ENCODE measurements at regions not wholly inside any gene's neighbourhood (a gene's known extent, or its start where the extent isn't known, plus 50 kb on each side); places are given as distances from the start of the nearest gene placed in this dataset.

DNA sequence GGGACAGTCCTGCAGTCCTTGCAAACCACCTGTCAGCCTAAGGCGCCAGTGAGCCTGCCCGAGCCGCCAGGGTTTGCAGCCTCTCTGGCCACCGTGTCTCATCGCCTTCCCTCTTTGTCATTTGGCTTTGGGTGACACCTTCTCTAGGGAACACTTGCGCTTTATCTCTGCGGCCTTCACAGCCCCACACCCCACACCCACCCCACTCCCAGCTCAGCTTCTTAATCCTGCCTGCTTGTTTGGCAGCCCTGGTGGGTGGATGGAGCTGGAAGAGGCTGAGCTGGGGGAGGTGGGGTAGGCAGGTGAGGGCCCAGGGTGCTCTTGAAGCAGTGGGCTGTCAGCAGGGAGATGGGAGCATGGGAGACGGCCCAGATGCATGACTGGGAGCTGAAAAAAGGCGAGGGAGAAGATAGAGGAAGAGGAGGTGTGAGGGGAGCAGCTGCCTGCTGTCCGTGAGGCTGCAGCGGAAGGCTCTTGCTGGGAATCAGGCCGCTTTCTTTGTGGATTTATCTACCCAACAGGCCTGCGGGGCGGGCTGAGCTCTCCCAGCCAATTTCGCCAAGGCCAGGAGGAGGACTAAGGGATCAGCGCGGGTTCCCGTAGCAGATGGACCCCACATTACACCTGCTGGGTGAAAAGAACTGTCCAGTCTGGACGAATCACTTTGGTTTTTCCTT, 97.5 kb upstream of the STOX2 start:
- no peak overlapping the region for H3K27ac ChIP-seq (ENCODE audit: insufficient read depth, low read depth, low read length)
- ChIA-PET CTCF (no interaction called here), POLR2A (no interaction called here)
- H3K36me3 ChIP-seq (ENCODE audit: control insufficient read depth in 2 of 2, extremely low read depth in 1 of 2, insufficient read depth in 2 of 2, low read length in 2 of 2): no peaks in the 10 kb centered on the region
- no TSS peak for BruUV-seq (replicated peaks)
- no peaks in the 10 kb centered on the region for H3K4me1 ChIP-seq (ENCODE audit: control insufficient read depth, extremely low read depth, insufficient read depth, low read length)
- no peaks in the 10 kb centered on the region for H3K27me3 ChIP-seq (ENCODE audit: control insufficient read depth in 2 of 2, insufficient read depth in 2 of 2, low read length in 2 of 2)
- H3K4me2 ChIP-seq (ENCODE audit: insufficient read depth, low read length): no peak overlapping the region
- no peaks in the 10 kb centered on the region for H4K20me1 ChIP-seq (replicated peaks; ENCODE audit: control insufficient read depth, extremely low read depth, insufficient read depth, low read length)
- TF ChIP-seq MYC (IDR thresholded peaks at IDR 0.05; ENCODE audit: low read depth, low read length): no peak
- no peak for TF ChIP-seq FOS (IDR thresholded peaks at IDR 0.05; ENCODE audit: borderline replicate concordance, insufficient read depth, low read length)
- TF ChIP-seq GATA2 (IDR thresholded peaks at IDR 0.05; ENCODE audit: insufficient read depth, insufficient read length, low read depth, low read length): no peak
- TF ChIP-seq, protein P1, sequence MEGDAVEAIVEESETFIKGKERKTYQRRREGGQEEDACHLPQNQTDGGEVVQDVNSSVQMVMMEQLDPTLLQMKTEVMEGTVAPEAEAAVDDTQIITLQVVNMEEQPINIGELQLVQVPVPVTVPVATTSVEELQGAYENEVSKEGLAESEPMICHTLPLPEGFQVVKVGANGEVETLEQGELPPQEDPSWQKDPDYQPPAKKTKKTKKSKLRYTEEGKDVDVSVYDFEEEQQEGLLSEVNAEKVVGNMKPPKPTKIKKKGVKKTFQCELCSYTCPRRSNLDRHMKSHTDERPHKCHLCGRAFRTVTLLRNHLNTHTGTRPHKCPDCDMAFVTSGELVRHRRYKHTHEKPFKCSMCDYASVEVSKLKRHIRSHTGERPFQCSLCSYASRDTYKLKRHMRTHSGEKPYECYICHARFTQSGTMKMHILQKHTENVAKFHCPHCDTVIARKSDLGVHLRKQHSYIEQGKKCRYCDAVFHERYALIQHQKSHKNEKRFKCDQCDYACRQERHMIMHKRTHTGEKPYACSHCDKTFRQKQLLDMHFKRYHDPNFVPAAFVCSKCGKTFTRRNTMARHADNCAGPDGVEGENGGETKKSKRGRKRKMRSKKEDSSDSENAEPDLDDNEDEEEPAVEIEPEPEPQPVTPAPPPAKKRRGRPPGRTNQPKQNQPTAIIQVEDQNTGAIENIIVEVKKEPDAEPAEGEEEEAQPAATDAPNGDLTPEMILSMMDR (IDR thresholded peaks at IDR 0.05; ENCODE audit: extremely low read depth in 1 of 2, insufficient read depth in 1 of 2, low read depth in 1 of 2, low read length in 2 of 2): no peak
- no peak for TF ChIP-seq JUN (IDR thresholded peaks at IDR 0.05; ENCODE audit: borderline replicate concordance, insufficient read depth, insufficient read length, low read depth)
- TF ChIP-seq POLR2AphosphoS5 (IDR thresholded peaks at IDR 0.05; ENCODE audit: insufficient read depth, low read depth, low read length): no peak
- no peak for TF ChIP-seq EZH2 (IDR thresholded peaks at IDR 0.05; ENCODE audit: borderline replicate concordance, low read depth, low read length, severe bottlenecking)
- dilution Hi-C loops (cut with MboI; ENCODE audit: extremely low pct_ligation_motif_present, low sequenced_read_pairs) (no loop called here), intact Hi-C loops (cut with micrococcal nuclease) (no loop called here)
- H3K9me3 ChIP-seq (replicated peaks; ENCODE audit: control insufficient read depth, insufficient read depth, low read length): no peaks in the 10 kb centered on the region
- no peak for FAIRE-seq
- H2AFZ ChIP-seq (ENCODE audit: low read depth, low read length): no peak overlapping the region
- no peaks in the 10 kb centered on the region for H3K79me2 ChIP-seq (ENCODE audit: control insufficient read depth, insufficient read depth, low read length)
- H3K9me1 ChIP-seq (replicated peaks; ENCODE audit: control insufficient read depth, extremely low read depth, insufficient read depth, low read length): no peaks in the 10 kb centered on the region
- H3K4me3 ChIP-seq (replicated peaks in 1 of 3; ENCODE audit: insufficient read depth in 1 of 3, low read depth in 1 of 3, low read length in 3 of 3): no peak overlapping the region
- DNase-seq (ENCODE audit: low read depth, low spot score): no peak
- no peak overlapping the region for H3K9ac ChIP-seq (replicated peaks; ENCODE audit: extremely low read depth, insufficient read depth, low read length)
